ENCODE measurements at regions not wholly inside any gene's neighbourhood (a gene's known extent, or its start where the extent isn't known, plus 50 kb on each side); places are given as distances from the start of the nearest gene placed in this dataset.
"Not testable (repeated sequence)": the region's sequence is repeated elsewhere in the genome, so short reads cannot be mapped to it uniquely, and the experiment has no call there.

DNA sequence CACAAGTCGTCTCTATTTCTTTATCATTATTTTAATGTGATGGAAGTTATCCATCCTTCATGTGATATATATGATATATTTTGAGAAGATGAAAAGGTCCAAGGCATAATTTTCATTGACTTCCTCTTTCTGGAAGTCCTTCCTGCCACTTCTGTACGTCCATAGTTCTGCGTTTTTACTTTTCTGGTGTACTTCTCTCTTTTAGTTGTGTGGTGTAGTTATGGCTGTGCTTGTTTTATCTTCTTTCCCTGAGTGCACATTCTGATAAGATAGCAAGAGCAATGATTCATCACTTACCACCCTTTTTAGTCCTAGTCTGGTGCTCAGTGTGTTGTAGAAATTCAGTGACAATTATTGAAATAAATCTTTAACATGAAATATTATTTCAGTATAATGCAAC is 231.3 kb upstream of the FERD3L start:
- no peak for DNase-seq (ENCODE audit: low spot score)

DNA sequence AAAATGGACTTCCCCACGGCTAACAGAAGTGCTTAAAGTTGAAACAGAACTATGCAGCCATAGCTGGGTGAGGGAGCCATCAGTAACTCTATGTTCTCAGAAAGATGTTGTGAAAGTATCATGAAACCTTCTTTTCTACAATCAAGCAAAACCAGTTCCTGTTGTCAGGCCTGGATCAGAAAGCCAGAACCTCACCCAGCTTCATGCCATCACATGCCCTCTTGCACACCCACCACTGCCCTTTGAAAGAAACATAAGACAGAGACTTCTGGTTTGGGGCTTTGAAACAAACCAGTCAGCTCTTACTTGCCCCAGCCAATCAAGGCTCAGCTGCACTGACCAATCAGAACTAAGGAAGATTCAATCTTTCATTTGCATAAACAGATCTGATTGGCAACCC is 230.8 kb upstream of the FERD3L start:
- no peak for DNase-seq (ENCODE audit: low spot score)

- DNase-seq (ENCODE audit: low spot score): no peak
These were observed 228.1 kb upstream of the FERD3L start for GRCh38 chr7:19373334-19373733.

- DNase-seq (ENCODE audit: low spot score): no peak
These were observed 224.6 kb upstream of the FERD3L start for GRCh38 chr7:19369806-19370205.

- no peak for DNase-seq (ENCODE audit: low spot score)
These were observed 224.0 kb upstream of the FERD3L start for GRCh38 chr7:19369182-19369581.

GRCh38 chr7:19368491-19368925 is 223.3 kb upstream of the FERD3L start:
- no peak for DNase-seq (ENCODE audit: low spot score)

DNA sequence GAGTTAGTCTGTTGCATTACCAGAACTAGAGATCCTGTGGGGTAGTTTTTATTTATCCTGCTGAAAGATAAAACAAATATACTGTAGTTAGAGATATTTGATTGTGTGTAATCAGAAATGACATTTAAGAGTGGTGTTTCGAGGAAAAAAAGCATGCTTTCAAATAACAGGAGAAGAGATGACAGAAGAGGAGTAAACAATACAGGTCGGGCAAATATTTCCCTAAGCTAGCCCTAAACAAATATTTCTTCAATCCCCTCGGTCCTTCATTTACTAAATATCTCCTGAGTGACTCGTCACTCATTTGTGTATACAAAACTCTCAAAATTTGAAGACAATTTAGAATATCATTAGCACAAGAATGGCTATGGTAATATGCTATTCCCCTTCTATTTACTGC is 219.7 kb upstream of the FERD3L start:
- DNase-seq (ENCODE audit: low spot score): no peak

- no peak for DNase-seq (ENCODE audit: low spot score)
These were observed 216.9 kb upstream of the FERD3L start for GRCh38 chr7:19362099-19362498.

DNA sequence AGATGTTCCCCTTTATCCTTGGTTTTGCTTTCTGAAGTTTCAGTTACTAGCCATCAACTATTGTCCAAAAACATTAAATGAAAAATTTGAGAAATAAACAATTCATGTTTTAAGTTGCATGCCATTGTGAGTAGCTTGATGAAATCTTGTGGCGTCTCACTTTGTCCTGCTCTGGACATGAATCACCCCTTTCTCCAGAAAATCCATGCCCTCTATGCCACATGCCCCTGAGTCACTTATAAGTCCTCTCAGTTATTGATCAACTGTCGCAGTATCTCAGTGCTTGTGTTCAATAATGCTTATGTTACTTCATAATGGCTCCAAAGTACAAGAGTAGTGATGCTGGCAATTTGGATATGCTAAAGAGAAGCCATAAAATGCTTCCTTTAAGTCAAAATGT is 208.0 kb upstream of the FERD3L start:
- no peak for DNase-seq (ENCODE audit: low spot score)

DNA sequence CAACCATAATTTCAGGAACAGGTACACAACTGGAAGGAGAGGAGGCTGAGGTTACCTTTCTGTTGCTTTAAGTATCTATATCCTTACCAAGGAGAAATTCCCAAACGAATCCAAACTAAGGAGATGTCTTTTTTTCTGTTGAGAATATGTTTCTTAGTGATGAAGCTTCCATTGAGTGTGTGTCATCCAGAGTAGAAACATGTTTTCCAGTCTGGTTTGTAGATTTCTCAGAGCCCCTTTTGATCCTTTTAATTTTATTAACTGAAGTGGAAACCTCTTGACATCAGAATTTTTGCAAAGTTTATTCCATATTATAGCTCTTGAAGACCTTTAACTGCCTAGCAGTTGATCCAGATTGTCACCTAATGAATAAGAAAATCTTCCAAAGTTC is 207.1 kb upstream of the FERD3L start:
- no peak for DNase-seq (ENCODE audit: low spot score)

DNA sequence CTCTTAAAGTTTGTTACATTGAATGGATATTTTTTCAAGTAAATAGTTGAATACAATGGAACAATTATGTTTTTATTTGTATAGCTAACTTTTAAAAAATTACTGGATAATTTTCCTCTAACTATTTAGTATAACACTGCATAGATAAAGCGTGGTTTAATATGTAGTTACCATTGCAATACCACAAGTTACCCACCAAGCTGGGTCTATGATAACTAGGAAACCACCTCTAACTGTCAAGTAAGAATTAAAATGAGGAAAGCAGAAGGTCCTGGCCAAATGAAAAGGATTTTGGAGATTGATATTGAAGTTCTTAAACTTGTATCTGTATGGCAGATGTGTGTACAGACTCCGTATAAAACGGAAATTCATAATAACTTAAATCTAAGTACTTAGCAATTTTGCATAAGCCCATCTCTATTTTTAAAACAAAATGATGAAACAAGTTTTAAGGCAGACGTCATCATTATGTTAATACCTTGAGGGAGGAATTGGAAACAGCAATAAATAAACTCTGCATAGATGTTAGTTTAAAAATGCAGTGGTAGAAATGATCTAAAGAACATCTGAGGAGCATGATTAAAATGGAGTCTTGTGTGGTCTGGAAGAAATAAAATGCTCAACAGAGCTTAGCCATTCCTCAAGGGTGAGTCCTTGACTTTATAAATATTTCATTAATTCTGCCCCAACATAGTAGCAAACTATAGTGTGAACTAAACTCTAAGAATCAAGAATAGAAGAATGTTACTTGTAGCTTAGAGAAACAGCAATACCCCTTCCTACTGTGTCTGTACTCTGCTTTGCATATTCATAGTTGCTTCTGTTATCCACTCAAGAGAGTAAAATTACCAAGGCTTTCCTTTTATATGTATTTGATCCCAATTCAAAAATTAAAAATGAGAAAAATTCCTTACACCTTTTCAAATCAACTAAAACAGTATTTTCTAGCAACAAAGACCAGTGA is 206.4 kb upstream of the FERD3L start:
- no peak for DNase-seq (ENCODE audit: low spot score)

DNA sequence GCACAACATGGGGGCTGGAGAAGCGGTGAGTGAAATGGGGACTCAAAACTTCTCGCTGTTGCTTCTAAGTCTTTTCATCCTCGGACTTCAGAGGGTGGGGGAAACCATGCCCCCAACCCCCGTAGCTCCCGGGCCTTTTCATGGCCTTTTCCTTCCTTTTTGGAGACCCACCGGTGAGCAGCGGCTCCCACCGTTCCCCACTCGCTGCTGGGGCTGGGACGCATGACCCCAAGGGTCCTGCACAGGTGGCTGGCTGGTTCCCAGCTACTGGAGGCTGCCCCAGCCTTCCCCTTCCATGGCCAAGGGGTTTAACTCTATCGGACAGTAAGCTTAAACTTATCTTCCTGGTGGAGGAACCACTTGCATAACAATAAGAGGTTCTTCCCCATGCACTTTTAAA is 194.3 kb upstream of the FERD3L start:
- no peak for DNase-seq (ENCODE audit: low spot score)

DNA sequence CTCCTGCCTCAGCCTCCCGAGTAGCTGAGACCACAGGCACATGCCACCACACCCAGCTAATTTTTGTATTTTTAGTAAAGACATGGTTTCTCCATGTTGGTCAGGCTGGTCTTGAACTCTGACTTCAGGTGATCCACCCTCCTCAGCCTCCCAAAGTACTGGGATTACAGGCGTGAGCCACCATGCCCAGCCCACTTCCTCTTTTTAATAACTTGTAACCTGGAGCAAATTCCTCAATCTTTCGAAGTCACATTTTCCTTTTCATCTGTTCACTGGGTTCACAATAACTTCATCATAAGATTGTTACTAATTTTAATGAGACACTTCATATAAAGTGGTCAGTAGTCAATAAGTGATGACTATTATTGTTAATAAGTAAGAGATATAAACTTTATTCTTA is 193.3 kb upstream of the FERD3L start:
- not testable (repeated sequence) for DNase-seq (ENCODE audit: low spot score)

DNA sequence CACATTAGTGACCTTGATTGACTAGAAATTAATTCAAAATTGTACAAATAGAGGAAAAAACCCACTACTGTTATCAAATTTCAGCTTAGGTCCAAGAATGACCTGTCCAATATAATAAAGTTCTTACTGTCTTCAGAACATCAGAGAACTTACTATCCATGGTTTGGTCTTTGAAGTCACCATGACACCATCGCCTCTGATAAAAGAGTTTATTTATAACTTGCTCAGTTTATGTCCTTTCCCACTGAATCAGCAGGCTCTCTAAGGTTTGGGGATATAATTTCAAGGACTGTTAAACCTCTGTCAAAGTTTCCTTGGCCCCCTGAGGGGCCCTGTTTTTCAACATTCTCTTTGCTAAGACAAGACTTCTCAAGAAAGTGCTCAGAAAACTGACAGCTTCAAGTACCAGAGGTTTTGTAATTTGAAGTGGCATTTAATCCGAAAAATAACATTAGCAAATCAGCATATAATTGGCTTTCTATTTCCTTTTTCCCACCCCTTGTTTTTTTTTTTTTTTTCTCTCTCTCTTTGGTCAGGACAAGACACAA is 191.7 kb upstream of the FERD3L start:
- no peak for DNase-seq (ENCODE audit: low spot score)

GRCh38 chr7:19333706-19334105 is 188.5 kb upstream of the FERD3L start:
- DNase-seq (ENCODE audit: low spot score): no peak

- DNase-seq (ENCODE audit: low spot score): no peak
These were observed 181.8 kb upstream of the FERD3L start for GRCh38 chr7:19327018-19327417.

DNA sequence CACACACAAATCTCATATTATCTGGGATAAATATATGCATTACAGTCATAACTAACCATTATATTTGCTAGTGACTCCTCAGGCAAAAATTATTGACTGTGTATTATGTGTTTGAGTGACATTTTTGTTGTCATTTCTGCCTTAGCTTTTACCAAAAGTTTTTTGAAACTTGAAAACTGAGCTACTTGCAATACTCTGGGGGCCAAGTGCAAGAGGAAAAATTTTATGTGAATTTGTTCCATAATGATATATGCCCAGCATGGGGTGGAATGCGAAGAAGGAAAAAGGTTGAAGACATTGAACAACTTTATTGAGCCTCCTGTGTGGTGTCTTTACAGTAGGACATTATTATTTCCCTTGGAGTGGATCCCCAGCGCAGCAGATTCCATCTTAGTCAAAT is 176.8 kb upstream of the FERD3L start:
- DNase-seq (ENCODE audit: low spot score): no peak

DNA sequence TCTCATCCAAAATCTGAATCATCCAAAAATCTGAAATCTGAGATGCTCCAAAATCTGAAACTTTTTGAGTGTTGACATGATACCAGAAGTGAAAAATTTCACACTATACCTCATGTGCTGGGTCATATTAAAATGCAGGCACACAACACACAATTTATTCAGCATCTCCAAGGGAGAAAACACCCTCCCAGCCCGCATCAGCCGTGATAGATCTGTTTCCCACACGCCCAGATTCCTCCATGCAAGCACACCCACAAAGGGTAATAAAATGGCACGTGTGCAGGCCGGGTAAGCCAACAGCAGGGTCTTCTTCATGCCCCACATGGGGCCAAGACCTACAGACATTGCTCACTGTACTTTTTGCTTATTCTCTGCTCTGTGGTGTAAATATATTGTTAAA is 173.1 kb upstream of the FERD3L start:
- DNase-seq (ENCODE audit: low spot score): no peak

DNA sequence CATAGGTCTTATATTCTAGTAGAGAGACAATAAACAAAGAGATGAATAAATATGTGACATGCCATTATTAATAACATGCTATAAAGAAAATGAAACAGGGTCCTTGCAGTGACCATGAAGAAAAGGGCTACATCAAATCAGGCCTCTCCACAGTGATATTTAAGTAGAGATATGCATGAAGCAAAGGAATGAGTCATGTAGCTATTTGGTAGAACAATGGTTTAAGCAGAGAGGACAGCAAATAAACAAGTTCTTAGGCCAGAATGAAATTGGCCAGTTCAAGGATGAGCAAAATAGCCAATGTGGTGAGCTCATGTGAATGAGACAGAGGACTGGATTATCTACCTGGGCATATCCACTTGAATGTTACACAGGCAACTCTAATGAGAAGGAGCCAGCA is 172.2 kb upstream of the FERD3L start:
- DNase-seq (ENCODE audit: low spot score): no peak

- DNase-seq (ENCODE audit: low spot score): no peak
These were observed 167.2 kb upstream of the FERD3L start for GRCh38 chr7:19312416-19312815.

- DNase-seq (ENCODE audit: low spot score): no peak
These were observed 162.3 kb upstream of the FERD3L start for GRCh38 chr7:19307554-19307953.

GRCh38 chr7:19305698-19306097 is 160.5 kb upstream of the FERD3L start:
- DNase-seq (ENCODE audit: low spot score): no peak

DNA sequence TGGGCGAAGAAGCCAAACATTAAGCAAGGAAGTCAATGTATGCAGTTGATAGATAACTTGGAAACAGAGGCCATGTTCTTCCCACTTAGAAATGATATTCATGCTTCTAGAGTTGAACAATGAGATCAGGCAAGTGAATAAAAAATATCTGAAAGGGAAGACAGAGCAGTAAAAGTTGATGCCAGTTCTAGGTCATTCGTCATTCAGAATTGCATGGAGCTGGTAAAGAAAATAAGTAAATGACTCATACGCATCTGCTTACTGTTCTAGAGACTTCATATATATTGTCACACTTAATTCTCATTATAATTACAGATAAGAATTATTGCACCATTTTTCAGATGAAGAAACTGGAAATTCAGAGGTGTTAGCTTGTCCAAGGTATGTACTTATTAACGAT is 158.9 kb upstream of the FERD3L start:
- DNase-seq (ENCODE audit: low spot score): no peak

DNA sequence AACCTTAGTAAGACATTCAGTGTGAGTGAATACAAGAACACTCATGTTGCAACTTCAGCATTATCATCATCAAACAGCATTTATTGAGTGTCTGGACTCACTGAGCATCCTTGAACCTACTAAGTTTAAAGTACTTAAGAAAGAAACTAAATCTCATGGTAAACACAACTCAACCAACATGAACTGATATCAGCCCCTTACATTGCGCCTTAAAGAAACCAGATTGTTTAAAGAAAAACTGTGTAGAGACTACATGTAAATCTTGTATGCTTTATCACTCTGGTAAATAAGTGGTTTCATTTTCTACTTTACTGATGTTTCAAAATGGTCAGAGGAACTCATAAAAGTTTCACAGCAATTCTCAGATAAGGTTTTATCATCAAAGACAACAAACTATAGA is 157.5 kb upstream of the FERD3L start:
- DNase-seq (ENCODE audit: low spot score): no peak

Data from activated CD4-positive, alpha-beta T cell treated with anti-CD3 and anti-CD28 coated beads, Interleukin-2, Interleukin-4, amounts not matched to agents 100 ng/mL and 50 ng/mL, durations not matched to agents 16 hours and 8 hours (primary cell).